Activated CD4-positive, alpha-beta T cell treated with anti-CD3 and anti-CD28 coated beads for 4 hours (primary cell): ENCODE measurements at regions not wholly inside any gene's neighbourhood (a gene's known extent, or its start where the extent isn't known, plus 50 kb on each side); places are given as distances from the start of the nearest gene placed in this dataset.

ENCODE experiments used
- DNase-seq, 2 donors: peaks; one replicate each; pipeline ENCODE4 v3.0.0-alpha.2; 2020

GRCh38 chr6:12592634-12593033, 123.9 kb upstream of the PHACTR1 start:
- DNase-seq, result no peak

- DNase-seq, result no peak
These were observed 122.6 kb upstream of the PHACTR1 start for GRCh38 chr6:12593771-12594529.

- no peak for DNase-seq
These were observed 122.1 kb upstream of the PHACTR1 start for GRCh38 chr6:12594530-12594893.

GRCh38 chr6:12595161-12595811, 121.3 kb upstream of the PHACTR1 start:
- DNase-seq, result no peak

- DNase-seq, result no peak
These were observed 119.8 kb upstream of the PHACTR1 start for GRCh38 chr6:12596731-12597130.

GRCh38 chr6:12598919-12599318, 117.6 kb upstream of the PHACTR1 start:
- no peak for DNase-seq

GRCh38 chr6:12601881-12602280, 114.7 kb upstream of the PHACTR1 start:
- no peak for DNase-seq

GRCh38 chr6:12602342-12602741, 114.2 kb upstream of the PHACTR1 start:
- no peak for DNase-seq

GRCh38 chr6:12602951-12603672, 113.5 kb upstream of the PHACTR1 start:
- DNase-seq, result no peak

- DNase-seq, result no peak
These were observed 112.9 kb upstream of the PHACTR1 start for GRCh38 chr6:12603673-12604049.

GRCh38 chr6:12605888-12606345, 110.7 kb upstream of the PHACTR1 start:
- DNase-seq, result peak; percentile 5 to 9

GRCh38 chr6:12606616-12607015, 110.0 kb upstream of the PHACTR1 start:
- no peak for DNase-seq

GRCh38 chr6:12608016-12608860, 108.3 kb upstream of the PHACTR1 start:
- DNase-seq, result no peak

- no peak for DNase-seq
These were observed 107.7 kb upstream of the PHACTR1 start for GRCh38 chr6:12608874-12609273.

GRCh38 chr6:12609751-12610150, 106.8 kb upstream of the PHACTR1 start:
- DNase-seq, result no peak

- DNase-seq, result no peak
These were observed 105.7 kb upstream of the PHACTR1 start for GRCh38 chr6:12610862-12611261.

- DNase-seq, result no peak
These were observed 102.8 kb upstream of the PHACTR1 start for GRCh38 chr6:12613811-12614210.

GRCh38 chr6:12614456-12614855, 102.1 kb upstream of the PHACTR1 start:
- no peak for DNase-seq

- DNase-seq, result no peak
These were observed 98.3 kb upstream of the PHACTR1 start for GRCh38 chr6:12618296-12618695.

- no peak for DNase-seq
These were observed 94.8 kb upstream of the PHACTR1 start for GRCh38 chr6:12621754-12622153.

- DNase-seq, result no peak
These were observed 94.0 kb upstream of the PHACTR1 start for GRCh38 chr6:12622566-12622965.

GRCh38 chr6:12624142-12624837, 92.3 kb upstream of the PHACTR1 start:
- no peak for DNase-seq
